ENCODE measurements at regions not wholly inside any gene's neighbourhood (a gene's known extent, or its start where the extent isn't known, plus 50 kb on each side); places are given as distances from the start of the nearest gene placed in this dataset.

DNA sequence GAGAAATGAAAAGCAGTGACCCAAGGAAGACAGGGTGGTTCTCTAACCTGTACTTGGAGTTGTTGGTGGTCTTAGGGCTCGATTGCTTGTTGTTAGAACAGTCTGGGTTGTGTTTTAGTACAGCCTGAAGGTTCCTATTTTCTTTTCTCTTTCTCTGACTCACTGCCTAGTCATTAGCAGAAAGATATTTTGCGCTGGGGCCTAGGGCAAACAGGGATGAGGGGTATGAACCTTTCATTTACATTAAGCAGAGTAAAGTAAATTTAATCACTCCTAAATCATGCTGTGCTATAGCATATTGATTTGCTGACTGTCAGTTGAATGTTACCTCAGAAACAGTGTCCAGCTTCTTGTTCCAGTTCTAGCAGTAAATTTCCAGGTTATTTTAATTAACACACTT, 197.2 kb downstream of the RWDD3 start:
- no peak overlapping the region for H3K27ac ChIP-seq (ENCODE audit: low read depth in 2 of 2, low read length in 1 of 2)
- no peak for TF ChIP-seq EZH2phosphoT487 (IDR thresholded peaks at IDR 0.05; ENCODE audit: borderline replicate concordance, low read depth)
- TF ChIP-seq YY1 (IDR thresholded peaks at IDR 0.05; ENCODE audit: low read depth): no peak
- TF ChIP-seq, protein P1, sequence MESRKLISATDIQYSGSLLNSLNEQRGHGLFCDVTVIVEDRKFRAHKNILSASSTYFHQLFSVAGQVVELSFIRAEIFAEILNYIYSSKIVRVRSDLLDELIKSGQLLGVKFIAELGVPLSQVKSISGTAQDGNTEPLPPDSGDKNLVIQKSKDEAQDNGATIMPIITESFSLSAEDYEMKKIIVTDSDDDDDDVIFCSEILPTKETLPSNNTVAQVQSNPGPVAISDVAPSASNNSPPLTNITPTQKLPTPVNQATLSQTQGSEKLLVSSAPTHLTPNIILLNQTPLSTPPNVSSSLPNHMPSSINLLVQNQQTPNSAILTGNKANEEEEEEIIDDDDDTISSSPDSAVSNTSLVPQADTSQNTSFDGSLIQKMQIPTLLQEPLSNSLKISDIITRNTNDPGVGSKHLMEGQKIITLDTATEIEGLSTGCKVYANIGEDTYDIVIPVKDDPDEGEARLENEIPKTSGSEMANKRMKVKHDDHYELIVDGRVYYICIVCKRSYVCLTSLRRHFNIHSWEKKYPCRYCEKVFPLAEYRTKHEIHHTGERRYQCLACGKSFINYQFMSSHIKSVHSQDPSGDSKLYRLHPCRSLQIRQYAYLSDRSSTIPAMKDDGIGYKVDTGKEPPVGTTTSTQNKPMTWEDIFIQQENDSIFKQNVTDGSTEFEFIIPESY (IDR thresholded peaks at IDR 0.05; ENCODE audit: borderline replicate concordance, low read depth): no peak
- TF ChIP-seq, protein P2, sequence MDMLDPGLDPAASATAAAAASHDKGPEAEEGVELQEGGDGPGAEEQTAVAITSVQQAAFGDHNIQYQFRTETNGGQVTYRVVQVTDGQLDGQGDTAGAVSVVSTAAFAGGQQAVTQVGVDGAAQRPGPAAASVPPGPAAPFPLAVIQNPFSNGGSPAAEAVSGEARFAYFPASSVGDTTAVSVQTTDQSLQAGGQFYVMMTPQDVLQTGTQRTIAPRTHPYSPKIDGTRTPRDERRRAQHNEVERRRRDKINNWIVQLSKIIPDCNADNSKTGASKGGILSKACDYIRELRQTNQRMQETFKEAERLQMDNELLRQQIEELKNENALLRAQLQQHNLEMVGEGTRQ (IDR thresholded peaks at IDR 0.05; ENCODE audit: borderline replicate concordance, low read depth, low read length): no peak
- no peak for TF ChIP-seq REST (IDR thresholded peaks at IDR 0.05; ENCODE audit: low read depth, low read length)
- TF ChIP-seq, protein P3, sequence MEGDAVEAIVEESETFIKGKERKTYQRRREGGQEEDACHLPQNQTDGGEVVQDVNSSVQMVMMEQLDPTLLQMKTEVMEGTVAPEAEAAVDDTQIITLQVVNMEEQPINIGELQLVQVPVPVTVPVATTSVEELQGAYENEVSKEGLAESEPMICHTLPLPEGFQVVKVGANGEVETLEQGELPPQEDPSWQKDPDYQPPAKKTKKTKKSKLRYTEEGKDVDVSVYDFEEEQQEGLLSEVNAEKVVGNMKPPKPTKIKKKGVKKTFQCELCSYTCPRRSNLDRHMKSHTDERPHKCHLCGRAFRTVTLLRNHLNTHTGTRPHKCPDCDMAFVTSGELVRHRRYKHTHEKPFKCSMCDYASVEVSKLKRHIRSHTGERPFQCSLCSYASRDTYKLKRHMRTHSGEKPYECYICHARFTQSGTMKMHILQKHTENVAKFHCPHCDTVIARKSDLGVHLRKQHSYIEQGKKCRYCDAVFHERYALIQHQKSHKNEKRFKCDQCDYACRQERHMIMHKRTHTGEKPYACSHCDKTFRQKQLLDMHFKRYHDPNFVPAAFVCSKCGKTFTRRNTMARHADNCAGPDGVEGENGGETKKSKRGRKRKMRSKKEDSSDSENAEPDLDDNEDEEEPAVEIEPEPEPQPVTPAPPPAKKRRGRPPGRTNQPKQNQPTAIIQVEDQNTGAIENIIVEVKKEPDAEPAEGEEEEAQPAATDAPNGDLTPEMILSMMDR (IDR thresholded peaks at IDR 0.05): no peak
- TF ChIP-seq FOSL2 (IDR thresholded peaks at IDR 0.05; ENCODE audit: borderline replicate concordance, low read depth): no peak
- no peak for TF ChIP-seq NFIC (IDR thresholded peaks at IDR 0.05; ENCODE audit: borderline replicate concordance)
- TF ChIP-seq IRF3 (IDR thresholded peaks at IDR 0.05; ENCODE audit: low read depth, low read length): no peak
- no peak for TF ChIP-seq RXRA (IDR thresholded peaks at IDR 0.05; ENCODE audit: borderline replicate concordance, low read depth)
- no peak for TF ChIP-seq MEF2A (IDR thresholded peaks at IDR 0.05; ENCODE audit: borderline replicate concordance, low read depth)
- TF ChIP-seq, protein P4, sequence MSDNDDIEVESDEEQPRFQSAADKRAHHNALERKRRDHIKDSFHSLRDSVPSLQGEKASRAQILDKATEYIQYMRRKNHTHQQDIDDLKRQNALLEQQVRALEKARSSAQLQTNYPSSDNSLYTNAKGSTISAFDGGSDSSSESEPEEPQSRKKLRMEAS (IDR thresholded peaks at IDR 0.05; ENCODE audit: low read depth): no peak
- TF ChIP-seq FOXM1 (IDR thresholded peaks at IDR 0.05; ENCODE audit: low read depth): no peak
- no peak for TF ChIP-seq SMC3 (IDR thresholded peaks at IDR 0.05; ENCODE audit: low read depth, low read length)
- peaks cover 0 to 1% of the 10 kb centered on the region in 2 experiments; a peak in 1 of 4 replicates for H3K4me1 ChIP-seq (ENCODE audit: control insufficient read depth in 1 of 2, insufficient read depth in 2 of 2, low read depth in 1 of 2, low read length in 1 of 2)
- H3K79me2 ChIP-seq (ENCODE audit: insufficient read depth): no peaks in the 10 kb centered on the region
- ChIA-PET POLR2A (no interaction called here), CTCF (no interaction called here)
- no peak overlapping the region for H2AFZ ChIP-seq (ENCODE audit: low read depth)
- DNase-seq: no peak
- 17% methylated on average over 2 of the region's 2 CpGs for WGBS (ENCODE audit: low lambda C conversion rate)
- H3F3A ChIP-seq (replicated peaks; ENCODE audit: insufficient read depth): no peaks in the 10 kb centered on the region
- H3K36me3 ChIP-seq (replicated peaks in 1 of 2; ENCODE audit: control insufficient read depth in 1 of 2, insufficient read depth in 2 of 2, low read length in 1 of 2): no peaks in the 10 kb centered on the region
- no peaks in the 10 kb centered on the region for H3K27me3 ChIP-seq (ENCODE audit: insufficient read depth)
- no peaks in the 10 kb centered on the region for H4K20me1 ChIP-seq (ENCODE audit: insufficient read depth)
- no peak overlapping the region for H3K4me3 ChIP-seq (ENCODE audit: low read depth in 2 of 2, low read length in 1 of 2)
- no peak overlapping the region for H3K9ac ChIP-seq
- H3K9me3 ChIP-seq: no peaks in the 10 kb centered on the region
- no peaks in the 10 kb centered on the region for H3K9me2 ChIP-seq
- H3K4me2 ChIP-seq: no peak overlapping the region

All from SK-N-SH (cell line).